B cell (primary cell): ENCODE measurements at regions not wholly inside any gene's neighbourhood (a gene's known extent, or its start where the extent isn't known, plus 50 kb on each side); places are given as distances from the start of the nearest gene placed in this dataset.

Experiments
- ATAC-seq: fragments of 200-7000 bp; cut with Tn5 transposase; one replicate; pipeline ENCODE4 v1.10.0; 2021; ENCODE audit warnings: low read depth, mild to moderate bottlenecking, moderate number of reproducible peaks, moderate library complexity
- CTCF ChIA-PET: fragments of 350-600 bp; sonication (Branson Sonifier 250); formaldehyde crosslinking; loops from one replicate; lab custom pipeline; 2021; ENCODE audit warnings: antibody characterized with exemption, inconsistent platforms; lab: Charles Lee
- POLR2A ChIA-PET: fragments of 350-600 bp; sonication (Branson Sonifier 250); formaldehyde crosslinking; loops from one replicate; lab custom pipeline; 2021; ENCODE audit warnings: antibody characterized with exemption; lab: Charles Lee
- DNase-seq: peaks from one replicate; pipeline ENCODE4 v3.0.0; 2013
- H2AFZ ChIP-seq: 2 replicates; pipeline ENCODE4 v1.6.1; 2012; ENCODE audit warnings: mild to moderate bottlenecking, low read depth, low read length; ENCODE audit not compliant: insufficient read depth, poor library complexity, severe bottlenecking
- H3K27ac ChIP-seq, 2 donors: 1 replicate in 1 of 2; 2 replicates in 1 of 2; pipeline ENCODE4 v1.5.1; 2012 to 2013; ENCODE audit warnings: low read length in 2 of 2, mild to moderate bottlenecking in 2 of 2, moderate library complexity in 1 of 2
- H3K27me3 ChIP-seq, 4 experiments: fragments of 200-600 bp in 1 of 4; sonication (generic) in 1 of 4; replicated peaks in 1 of 4; 1 replicate in 2 of 4; 2 replicates in 2 of 4; pipeline versions ENCODE4 v1.6.1 to v1.7.0; 2013 to 2016; ENCODE audit warnings: low read length in 3 of 4, mild to moderate bottlenecking in 2 of 4, mixed read lengths in 1 of 4, moderate library complexity in 1 of 4; ENCODE audit not compliant: insufficient read depth in 4 of 4, control insufficient read depth in 3 of 4; ENCODE audit errors: control extremely low read depth in 1 of 4
- H3K36me3 ChIP-seq, 2 experiments: replicated peaks in 1 of 2; 1 replicate in 1 of 2; 2 replicates in 1 of 2; pipeline versions ENCODE4 v1.6.1 to v1.7.1; 2013; ENCODE audit warnings: low read length in 1 of 2; ENCODE audit not compliant: insufficient read depth in 2 of 2, control insufficient read depth in 1 of 2; ENCODE audit errors: control extremely low read depth in 1 of 2, extremely low read depth in 1 of 2
- H3K4me1 ChIP-seq, 2 donors: fragments of 200-600 bp in 1 of 2; sonication (generic) in 1 of 2; 1 replicate in 1 of 2; 2 replicates in 1 of 2; pipeline versions ENCODE4 v1.5.1 to v1.6.1; 2013 to 2017; ENCODE audit warnings: low read length in 2 of 2; ENCODE audit not compliant: control insufficient read depth in 2 of 2, insufficient read depth in 2 of 2
- H3K4me2 ChIP-seq: replicated peaks from 2 replicates; pipeline ENCODE3; 2012; ENCODE audit warnings: mild to moderate bottlenecking, low read depth, low read length; ENCODE audit not compliant: poor library complexity, severe bottlenecking
- H3K4me3 ChIP-seq, 5 experiments: fragments of 200-600 bp in 1 of 5; sonication (generic) in 1 of 5; 1 replicate in 3 of 5; 2 replicates in 2 of 5; pipeline versions ENCODE4 v1.5.1 to v1.7.0; 2011 to 2016; ENCODE audit warnings: low read length in 4 of 5, mild to moderate bottlenecking in 4 of 5, low read depth in 2 of 5, control low read depth in 1 of 5, moderate library complexity in 1 of 5; ENCODE audit not compliant: insufficient read depth in 1 of 5; ENCODE audit errors: control extremely low read depth in 1 of 5, extremely low read depth in 1 of 5
- H3K79me2 ChIP-seq: fragments of 200-600 bp; sonication (generic); one replicate; pipeline ENCODE4 v1.6.0; 2016; ENCODE audit warnings: low read length; ENCODE audit not compliant: control insufficient read depth, insufficient read depth
- H3K9ac ChIP-seq: fragments of 200-600 bp; sonication (generic); 2 replicates; pipeline ENCODE4 v1.6.1; 2017; ENCODE audit warnings: mild to moderate bottlenecking, low read length, moderate library complexity
- H3K9me3 ChIP-seq, 3 donors: one replicate each; pipeline versions ENCODE4 v1.6.1 to v1.7.1; 2013; ENCODE audit warnings: low read length in 2 of 3; ENCODE audit not compliant: control insufficient read depth in 2 of 3, insufficient read depth in 1 of 3; ENCODE audit errors: control extremely low read depth in 1 of 3
- H4K20me1 ChIP-seq: 2 replicates; pipeline ENCODE4 v1.6.0; 2012; ENCODE audit warnings: mild to moderate bottlenecking, low read length; ENCODE audit not compliant: insufficient read depth, control insufficient read depth, poor library complexity, severe bottlenecking
- H3K27ac Mint-ChIP-seq: one replicate; pipeline ENCODE4 v1.8.0; 2021; ENCODE audit warnings: mixed read lengths
- H3K27me3 Mint-ChIP-seq: one replicate; pipeline ENCODE4 v1.8.0; 2021; ENCODE audit warnings: mixed read lengths
- H3K4me1 Mint-ChIP-seq: one replicate; pipeline ENCODE4 v1.8.0; 2021; ENCODE audit warnings: mixed read lengths
- H3K4me3 Mint-ChIP-seq: one replicate; pipeline ENCODE4 v1.8.0; 2021; ENCODE audit warnings: mixed read lengths
- H3K9me3 Mint-ChIP-seq: one replicate; pipeline ENCODE4 v1.8.0; 2022; ENCODE audit warnings: mixed read lengths; ENCODE audit not compliant: insufficient read depth
- CTCF ChIP-seq: fragments of 200-600 bp; IDR thresholded peaks from one replicate; pipeline ENCODE4 v1.8.0; 2022; ENCODE audit warnings: antibody characterized with exemption, mild to moderate bottlenecking
- EZH2 ChIP-seq: IDR thresholded peaks from 2 replicates; pipeline ENCODE4 v1.6.1; 2012; ENCODE audit warnings: borderline replicate concordance, low read depth, mild to moderate bottlenecking, moderate library complexity, low read length; ENCODE audit not compliant: insufficient read depth, poor library complexity, severe bottlenecking
- WGBS: methylation state at CpG from one replicate; pipeline ENCODE4 v1.1.5; 2013; ENCODE audit warnings: missing lambda C conversion rate; ENCODE audit not compliant: insufficient coverage; 5-methylcytosine and 5-hydroxymethylcytosine counted together
- intact Hi-C: fragments of 100-400 bp; cut with micrococcal nuclease; formaldehyde crosslinking; loops from one replicate; pipeline ENCODE4 v1.10.0; 2022

DNA sequence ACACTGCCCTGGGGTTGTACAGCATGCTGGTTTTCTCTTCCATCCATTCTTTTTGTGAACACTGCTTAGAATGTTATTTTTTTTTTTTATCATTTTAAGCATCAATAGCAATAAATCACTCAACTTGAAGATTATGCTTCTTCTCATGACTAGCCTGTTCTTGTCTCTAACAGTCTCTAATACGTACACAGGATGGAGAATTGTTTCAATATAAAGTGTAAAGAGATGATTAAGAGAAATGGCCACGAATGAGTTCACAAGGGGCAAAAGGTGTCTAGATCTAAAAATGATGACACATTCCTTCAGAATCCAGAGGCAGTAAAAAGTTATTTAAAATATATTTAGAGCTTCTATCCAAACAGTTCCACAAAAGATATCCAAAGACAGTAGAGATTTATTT is 390.2 kb downstream of the HDGFL1 start:
- H4K20me1 ChIP-seq = no peaks in the 10 kb centered on the region
- no peak for ATAC-seq
- Mint-ChIP-seq H3K4me3 (no peak overlapping the region), H3K27ac (no peak overlapping the region), H3K9me3 (peaks cover 6% of the 10 kb centered on the region), H3K27me3 (no peaks in the 10 kb centered on the region), H3K4me1 (peaks cover 8% of the 10 kb centered on the region)
- CTCF ChIA-PET = no interaction called here
- H3K36me3 ChIP-seq = no peaks in the 10 kb centered on the region
- no peak for TF ChIP-seq CTCF
- TF ChIP-seq EZH2 = no peak
- no CpG with 5 or more reads among the region's 2 CpGs for WGBS
- POLR2A ChIA-PET = no interaction called here
- H3K4me2 ChIP-seq = no peak overlapping the region
- no peaks in the 10 kb centered on the region for H3K9me3 ChIP-seq
- H3K4me3 ChIP-seq = no peak overlapping the region
- no peak for DNase-seq
- H3K79me2 ChIP-seq = no peaks in the 10 kb centered on the region
- intact Hi-C loops = no loop called here
- H3K9ac ChIP-seq = no peak overlapping the region
- peaks cover 0 to 7% of the 10 kb centered on the region in 2 donors for H3K4me1 ChIP-seq
- no peaks in the 10 kb centered on the region for H3K27me3 ChIP-seq
- H2AFZ ChIP-seq = no peak overlapping the region
- no peak overlapping the region for H3K27ac ChIP-seq

GRCh38 chr6:22964334-22964733 is 395.0 kb downstream of the HDGFL1 start:
- CTCF ChIA-PET = no interaction called here
- Histone ChIP-seq H3K27me3 (no peaks in the 10 kb centered on the region), H2AFZ (no peak overlapping the region), H3K4me1 (no peaks in the 10 kb centered on the region), H3K4me2 (no peak overlapping the region), H4K20me1 (no peaks in the 10 kb centered on the region), H3K4me3 (no peak overlapping the region), H3K9me3 (no peaks in the 10 kb centered on the region), H3K36me3 (no peaks in the 10 kb centered on the region), H3K27ac (no peak overlapping the region), H3K9ac (no peak overlapping the region), H3K79me2 (no peaks in the 10 kb centered on the region)
- POLR2A ChIA-PET = no interaction called here
- no peak for ATAC-seq
- Mint-ChIP-seq H3K9me3 (no peaks in the 10 kb centered on the region), H3K27me3 (no peaks in the 10 kb centered on the region), H3K4me1 (no peaks in the 10 kb centered on the region), H3K4me3 (no peak overlapping the region), H3K27ac (no peak overlapping the region)
- intact Hi-C loops = no loop called here
- WGBS = no CpG with 5 or more reads among the region's 2 CpGs
- DNase-seq = no peak
- TF ChIP-seq EZH2 (no peak), CTCF (no peak)
